ENCODE measurements at regions not wholly inside any gene's neighbourhood (a gene's known extent, or its start where the extent isn't known, plus 50 kb on each side); places are given as distances from the start of the nearest gene placed in this dataset.

- Mint-ChIP-seq H3K27ac (no peak overlapping the region), H3K4me1 (ENCODE audit: low read depth) (no peaks in the 10 kb centered on the region), H3K27me3 (ENCODE audit: insufficient read depth) (peaks cover 4% of the 10 kb centered on the region), H3K4me3 (no peak overlapping the region), H3K36me3 (ENCODE audit: low read depth) (no peaks in the 10 kb centered on the region), H3K9me3 (no peaks in the 10 kb centered on the region)
- no peak for DNase-seq
- TF ChIP-seq, protein P1, sequence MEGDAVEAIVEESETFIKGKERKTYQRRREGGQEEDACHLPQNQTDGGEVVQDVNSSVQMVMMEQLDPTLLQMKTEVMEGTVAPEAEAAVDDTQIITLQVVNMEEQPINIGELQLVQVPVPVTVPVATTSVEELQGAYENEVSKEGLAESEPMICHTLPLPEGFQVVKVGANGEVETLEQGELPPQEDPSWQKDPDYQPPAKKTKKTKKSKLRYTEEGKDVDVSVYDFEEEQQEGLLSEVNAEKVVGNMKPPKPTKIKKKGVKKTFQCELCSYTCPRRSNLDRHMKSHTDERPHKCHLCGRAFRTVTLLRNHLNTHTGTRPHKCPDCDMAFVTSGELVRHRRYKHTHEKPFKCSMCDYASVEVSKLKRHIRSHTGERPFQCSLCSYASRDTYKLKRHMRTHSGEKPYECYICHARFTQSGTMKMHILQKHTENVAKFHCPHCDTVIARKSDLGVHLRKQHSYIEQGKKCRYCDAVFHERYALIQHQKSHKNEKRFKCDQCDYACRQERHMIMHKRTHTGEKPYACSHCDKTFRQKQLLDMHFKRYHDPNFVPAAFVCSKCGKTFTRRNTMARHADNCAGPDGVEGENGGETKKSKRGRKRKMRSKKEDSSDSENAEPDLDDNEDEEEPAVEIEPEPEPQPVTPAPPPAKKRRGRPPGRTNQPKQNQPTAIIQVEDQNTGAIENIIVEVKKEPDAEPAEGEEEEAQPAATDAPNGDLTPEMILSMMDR (IDR thresholded peaks at IDR 0.05), result no peak
Measured at GRCh38 chr2:57806449-57806968, 240.1 kb upstream of the VRK2 start.

- no peak overlapping the region for H3K27ac Mint-ChIP-seq
- no peaks in the 10 kb centered on the region for H3K36me3 Mint-ChIP-seq (ENCODE audit: low read depth)
- H3K4me1 Mint-ChIP-seq (ENCODE audit: low read depth), result no peaks in the 10 kb centered on the region
- no peak overlapping the region for H3K4me3 Mint-ChIP-seq
- DNase-seq, result no peak
- H3K9me3 Mint-ChIP-seq, result no peaks in the 10 kb centered on the region
- H3K27me3 Mint-ChIP-seq (ENCODE audit: insufficient read depth), result peaks cover 4% of the 10 kb centered on the region
- TF ChIP-seq, protein P1 (IDR thresholded peaks at IDR 0.05), result no peak
Measured at GRCh38 chr2:57809230-57809629, 237.4 kb upstream of the VRK2 start.

DNA sequence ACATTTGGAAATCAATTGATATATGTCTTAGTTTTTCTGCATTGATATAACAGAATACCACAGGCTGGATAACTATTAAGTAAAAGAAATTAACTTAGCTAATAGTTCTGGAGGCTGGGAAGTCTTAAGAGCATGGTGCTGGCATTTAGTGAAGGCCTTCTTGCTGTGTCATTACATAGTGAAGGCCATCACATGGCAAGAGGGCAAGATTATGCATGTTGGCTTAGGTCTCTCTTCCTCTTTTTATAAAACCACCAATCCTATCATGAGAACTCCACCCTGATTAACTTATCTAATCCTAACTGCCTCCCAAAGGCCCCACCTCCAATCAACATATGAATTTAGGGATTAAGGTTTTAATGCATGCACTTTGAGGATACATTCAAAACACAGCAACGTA lies 225.5 kb upstream of the VRK2 start:
- Mint-ChIP-seq H3K9me3 (no peaks in the 10 kb centered on the region), H3K4me1 (ENCODE audit: low read depth) (no peaks in the 10 kb centered on the region), H3K36me3 (ENCODE audit: low read depth) (no peaks in the 10 kb centered on the region), H3K27ac (no peak overlapping the region), H3K4me3 (no peak overlapping the region), H3K27me3 (ENCODE audit: insufficient read depth) (peaks cover 6% of the 10 kb centered on the region)
- no peak for DNase-seq
- TF ChIP-seq, protein P1 (IDR thresholded peaks at IDR 0.05), result no peak

DNA sequence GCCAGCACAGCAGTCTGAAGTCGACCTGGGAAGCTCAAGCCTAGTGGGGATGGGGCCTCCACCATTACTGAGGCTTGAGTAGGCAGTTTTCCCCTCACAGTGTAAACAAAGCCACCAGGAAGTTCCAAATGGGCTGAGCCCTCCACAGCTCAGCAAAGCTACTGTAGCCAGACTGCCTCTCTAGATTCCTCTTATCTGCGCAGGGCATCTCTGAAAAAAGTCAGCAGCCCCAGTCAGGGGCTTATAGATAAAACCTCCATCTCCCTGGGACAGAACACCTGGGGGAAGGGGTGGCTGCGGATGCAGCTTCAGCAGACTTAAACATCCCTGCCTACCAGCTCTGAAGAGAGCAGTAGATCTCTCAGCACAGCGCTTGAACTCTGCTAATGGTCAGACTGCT lies 218.4 kb upstream of the VRK2 start:
- Mint-ChIP-seq H3K9me3 (peaks cover 15% of the 10 kb centered on the region; the same call in 1 of the 2 replicates), H3K36me3 (ENCODE audit: low read depth) (peaks cover 11% of the 10 kb centered on the region; the same call in 1 of the 2 replicates), H3K4me1 (ENCODE audit: low read depth) (no peaks in the 10 kb centered on the region), H3K27me3 (ENCODE audit: insufficient read depth) (peaks cover 5% of the 10 kb centered on the region), H3K4me3 (no peak overlapping the region), H3K27ac (no peak overlapping the region)
- no peak for DNase-seq
- TF ChIP-seq, protein P1 (IDR thresholded peaks at IDR 0.05), result no peak

DNA sequence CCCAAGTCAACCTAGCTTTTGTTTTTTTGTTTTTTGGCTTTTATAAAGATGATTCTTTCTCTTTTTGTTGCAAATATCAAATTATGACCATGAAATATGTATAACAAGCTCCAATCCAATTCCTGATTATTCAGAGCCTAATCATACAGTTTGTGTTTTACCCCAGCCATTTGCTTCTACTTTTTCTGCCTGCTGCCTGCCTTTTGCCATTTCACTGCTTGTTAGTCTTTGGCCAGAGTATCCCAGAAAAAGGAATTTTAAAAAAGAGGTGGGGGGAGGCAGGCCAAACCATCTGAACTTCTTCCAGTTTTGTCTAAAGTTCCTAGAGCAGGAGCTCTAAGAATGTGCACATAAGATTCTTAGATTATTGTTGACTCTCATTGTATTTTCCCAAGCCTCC lies 211.9 kb upstream of the VRK2 start:
- H3K4me3 Mint-ChIP-seq, result no peak overlapping the region
- H3K36me3 Mint-ChIP-seq (ENCODE audit: low read depth), result peaks cover 3% of the 10 kb centered on the region; the same call in 1 of the 2 replicates
- H3K27me3 Mint-ChIP-seq (ENCODE audit: insufficient read depth), result no peaks in the 10 kb centered on the region; the same call in none of the 2 replicates

More for the DNA sequence above, 211.9 kb upstream of the VRK2 start:
- TF ChIP-seq, protein P1 (IDR thresholded peaks at IDR 0.05), result no peak
- H3K27ac Mint-ChIP-seq, result no peak overlapping the region
- no peaks in the 10 kb centered on the region for H3K4me1 Mint-ChIP-seq (ENCODE audit: low read depth)
- no peak for DNase-seq
- H3K9me3 Mint-ChIP-seq, result peaks cover 5% of the 10 kb centered on the region; the same call in 1 of the 2 replicates

All from HFFc6 (cell line).